B cell (primary cell): ENCODE measurements at regions not wholly inside any gene's neighbourhood (a gene's known extent, or its start where the extent isn't known, plus 50 kb on each side); places are given as distances from the start of the nearest gene placed in this dataset.

Source experiments
- ATAC-seq: fragments of 200-7000 bp; cut with Tn5 transposase; one replicate; pipeline ENCODE4 v1.10.0; 2021; ENCODE audit warnings: low read depth, mild to moderate bottlenecking, moderate number of reproducible peaks, moderate library complexity
- CTCF ChIA-PET: fragments of 350-600 bp; sonication (Branson Sonifier 250); formaldehyde crosslinking; loops from one replicate; lab custom pipeline; 2021; ENCODE audit warnings: antibody characterized with exemption, inconsistent platforms; lab: Charles Lee
- POLR2A ChIA-PET: fragments of 350-600 bp; sonication (Branson Sonifier 250); formaldehyde crosslinking; loops from one replicate; lab custom pipeline; 2021; ENCODE audit warnings: antibody characterized with exemption; lab: Charles Lee
- DNase-seq: peaks from one replicate; pipeline ENCODE4 v3.0.0; 2013
- H2AFZ ChIP-seq: 2 replicates; pipeline ENCODE4 v1.6.1; 2012; ENCODE audit warnings: mild to moderate bottlenecking, low read depth, low read length; ENCODE audit not compliant: insufficient read depth, poor library complexity, severe bottlenecking
- H3K27ac ChIP-seq, 2 donors: 1 replicate in 1 of 2; 2 replicates in 1 of 2; pipeline ENCODE4 v1.5.1; 2012 to 2013; ENCODE audit warnings: low read length in 2 of 2, mild to moderate bottlenecking in 2 of 2, moderate library complexity in 1 of 2
- H3K27me3 ChIP-seq, 4 experiments: fragments of 200-600 bp in 1 of 4; sonication (generic) in 1 of 4; replicated peaks in 1 of 4; 1 replicate in 2 of 4; 2 replicates in 2 of 4; pipeline versions ENCODE4 v1.6.1 to v1.7.0; 2013 to 2016; ENCODE audit warnings: low read length in 3 of 4, mild to moderate bottlenecking in 2 of 4, mixed read lengths in 1 of 4, moderate library complexity in 1 of 4; ENCODE audit not compliant: insufficient read depth in 4 of 4, control insufficient read depth in 3 of 4; ENCODE audit errors: control extremely low read depth in 1 of 4
- H3K36me3 ChIP-seq, 2 experiments: replicated peaks in 1 of 2; 1 replicate in 1 of 2; 2 replicates in 1 of 2; pipeline versions ENCODE4 v1.6.1 to v1.7.1; 2013; ENCODE audit warnings: low read length in 1 of 2; ENCODE audit not compliant: insufficient read depth in 2 of 2, control insufficient read depth in 1 of 2; ENCODE audit errors: control extremely low read depth in 1 of 2, extremely low read depth in 1 of 2
- H3K4me1 ChIP-seq, 2 donors: fragments of 200-600 bp in 1 of 2; sonication (generic) in 1 of 2; 1 replicate in 1 of 2; 2 replicates in 1 of 2; pipeline versions ENCODE4 v1.5.1 to v1.6.1; 2013 to 2017; ENCODE audit warnings: low read length in 2 of 2; ENCODE audit not compliant: control insufficient read depth in 2 of 2, insufficient read depth in 2 of 2
- H3K4me2 ChIP-seq: replicated peaks from 2 replicates; pipeline ENCODE3; 2012; ENCODE audit warnings: mild to moderate bottlenecking, low read depth, low read length; ENCODE audit not compliant: poor library complexity, severe bottlenecking
- H3K4me3 ChIP-seq, 5 experiments: fragments of 200-600 bp in 1 of 5; sonication (generic) in 1 of 5; 1 replicate in 3 of 5; 2 replicates in 2 of 5; pipeline versions ENCODE4 v1.5.1 to v1.7.0; 2011 to 2016; ENCODE audit warnings: low read length in 4 of 5, mild to moderate bottlenecking in 4 of 5, low read depth in 2 of 5, control low read depth in 1 of 5, moderate library complexity in 1 of 5; ENCODE audit not compliant: insufficient read depth in 1 of 5; ENCODE audit errors: control extremely low read depth in 1 of 5, extremely low read depth in 1 of 5
- H3K79me2 ChIP-seq: fragments of 200-600 bp; sonication (generic); one replicate; pipeline ENCODE4 v1.6.0; 2016; ENCODE audit warnings: low read length; ENCODE audit not compliant: control insufficient read depth, insufficient read depth
- H3K9ac ChIP-seq: fragments of 200-600 bp; sonication (generic); 2 replicates; pipeline ENCODE4 v1.6.1; 2017; ENCODE audit warnings: mild to moderate bottlenecking, low read length, moderate library complexity
- H3K9me3 ChIP-seq, 3 donors: one replicate each; pipeline versions ENCODE4 v1.6.1 to v1.7.1; 2013; ENCODE audit warnings: low read length in 2 of 3; ENCODE audit not compliant: control insufficient read depth in 2 of 3, insufficient read depth in 1 of 3; ENCODE audit errors: control extremely low read depth in 1 of 3
- H4K20me1 ChIP-seq: 2 replicates; pipeline ENCODE4 v1.6.0; 2012; ENCODE audit warnings: mild to moderate bottlenecking, low read length; ENCODE audit not compliant: insufficient read depth, control insufficient read depth, poor library complexity, severe bottlenecking
- H3K27ac Mint-ChIP-seq: one replicate; pipeline ENCODE4 v1.8.0; 2021; ENCODE audit warnings: mixed read lengths
- H3K27me3 Mint-ChIP-seq: one replicate; pipeline ENCODE4 v1.8.0; 2021; ENCODE audit warnings: mixed read lengths
- H3K4me1 Mint-ChIP-seq: one replicate; pipeline ENCODE4 v1.8.0; 2021; ENCODE audit warnings: mixed read lengths
- H3K4me3 Mint-ChIP-seq: one replicate; pipeline ENCODE4 v1.8.0; 2021; ENCODE audit warnings: mixed read lengths
- H3K9me3 Mint-ChIP-seq: one replicate; pipeline ENCODE4 v1.8.0; 2022; ENCODE audit warnings: mixed read lengths; ENCODE audit not compliant: insufficient read depth
- CTCF ChIP-seq: fragments of 200-600 bp; IDR thresholded peaks from one replicate; pipeline ENCODE4 v1.8.0; 2022; ENCODE audit warnings: antibody characterized with exemption, mild to moderate bottlenecking
- EZH2 ChIP-seq: IDR thresholded peaks from 2 replicates; pipeline ENCODE4 v1.6.1; 2012; ENCODE audit warnings: borderline replicate concordance, low read depth, mild to moderate bottlenecking, moderate library complexity, low read length; ENCODE audit not compliant: insufficient read depth, poor library complexity, severe bottlenecking
- WGBS: methylation state at CpG from one replicate; pipeline ENCODE4 v1.1.5; 2013; ENCODE audit warnings: missing lambda C conversion rate; ENCODE audit not compliant: insufficient coverage; 5-methylcytosine and 5-hydroxymethylcytosine counted together
- intact Hi-C: fragments of 100-400 bp; cut with micrococcal nuclease; formaldehyde crosslinking; loops from one replicate; pipeline ENCODE4 v1.10.0; 2022

- DNase-seq = no peak
- no peak overlapping the region for H3K4me3 ChIP-seq
- H3K9me3 ChIP-seq = peaks cover 0 to 11% (median 0%) of the 10 kb centered on the region in 3 donors
- H3K4me1 Mint-ChIP-seq = no peaks in the 10 kb centered on the region
- no peak overlapping the region for H3K27ac ChIP-seq
- no peaks in the 10 kb centered on the region for H3K27me3 ChIP-seq
- no peak overlapping the region for H3K4me2 ChIP-seq
- no peak overlapping the region for H2AFZ ChIP-seq
- no peak overlapping the region for H3K9ac ChIP-seq
- no peak for ATAC-seq
- H3K27me3 Mint-ChIP-seq = peaks cover 3% of the 10 kb centered on the region
- H3K79me2 ChIP-seq = no peaks in the 10 kb centered on the region
- POLR2A ChIA-PET = no interaction called here
- no peak overlapping the region for H3K27ac Mint-ChIP-seq
- intact Hi-C loops = no loop called here
- WGBS = 79% methylated on average over 16 of the region's 16 CpGs
- no peaks in the 10 kb centered on the region for H3K9me3 Mint-ChIP-seq
- H4K20me1 ChIP-seq = no peaks in the 10 kb centered on the region
- no peak overlapping the region for H3K4me3 Mint-ChIP-seq
- CTCF ChIA-PET = interaction anchor here (0.9 kb wide), 1 partner anchor 161 kb away, joined by 3 read pairs; no protein-coding TSS in a partner anchor
- no peak for TF ChIP-seq CTCF
- no peak for TF ChIP-seq EZH2
- no peaks in the 10 kb centered on the region for H3K4me1 ChIP-seq
- H3K36me3 ChIP-seq = no peaks in the 10 kb centered on the region
Measured at GRCh38 chr2:239831001-239831731, 194.0 kb downstream of the NDUFA10 start.

GRCh38 chr2:239830121-239831000 lies 194.8 kb downstream of the NDUFA10 start:
- Histone ChIP-seq H3K27me3 (no peaks in the 10 kb centered on the region), H3K4me1 (no peaks in the 10 kb centered on the region), H4K20me1 (no peaks in the 10 kb centered on the region), H3K4me2 (no peak overlapping the region), H3K9me3 (peaks cover 0 to 7% (median 0%) of the 10 kb centered on the region in 3 donors), H3K79me2 (no peaks in the 10 kb centered on the region), H3K9ac (no peak overlapping the region), H3K27ac (no peak overlapping the region), H2AFZ (no peak overlapping the region), H3K36me3 (no peaks in the 10 kb centered on the region), H3K4me3 (no peak overlapping the region)
- Mint-ChIP-seq H3K27ac (no peak overlapping the region), H3K4me3 (no peak overlapping the region), H3K27me3 (peaks cover 3% of the 10 kb centered on the region), H3K4me1 (no peaks in the 10 kb centered on the region), H3K9me3 (no peaks in the 10 kb centered on the region)
- intact Hi-C loops = no loop called here
- ChIA-PET POLR2A (no interaction called here), CTCF (no interaction called here)
- ATAC-seq = no peak
- no peak for TF ChIP-seq CTCF
- 90% methylated on average over 9 of the region's 9 CpGs for WGBS
- no peak for DNase-seq
